H1 (cell line): ENCODE measurements at regions not wholly inside any gene's neighbourhood (a gene's known extent, or its start where the extent isn't known, plus 50 kb on each side); places are given as distances from the start of the nearest gene placed in this dataset.

Source experiments
- RNF2 ChIP-seq: fragments of 200-900, 300-1000 bp; sonication (generic); IDR thresholded peaks from 2 replicates; pipeline ENCODE4 v1.7.1; 2016; ENCODE audit warnings: borderline replicate concordance, low read depth, mild to moderate bottlenecking, antibody characterized with exemption, low read length; ENCODE audit not compliant: poor library complexity, severe bottlenecking; ENCODE audit errors: missing control alignments
- SRF ChIP-seq: IDR thresholded peaks from 2 replicates; pipeline ENCODE4 v1.6.1; 2011; ENCODE audit warnings: mild to moderate bottlenecking, low read depth, low read length, moderate library complexity
- TBP ChIP-seq: IDR thresholded peaks from 2 replicates; pipeline ENCODE4 v1.6.1; 2011; ENCODE audit warnings: low read depth, low read length, improper control_type of control experiment

- TF ChIP-seq SRF (no peak), TBP (no peak), RNF2 (no peak)
Measured at GRCh38 chr3:75224412-75224811, 439.7 kb upstream of the FRG2C start (continued).
